Hematopoietic multipotent progenitor cell treated with erythropoietin and hydrocortisone succinate and interleukin-3 and kit ligand, for 8 days (in vitro differentiated cells): ENCODE measurements at regions not wholly inside any gene's neighbourhood (a gene's known extent, or its start where the extent isn't known, plus 50 kb on each side); places are given as distances from the start of the nearest gene placed in this dataset.

ENCODE experiments used
- DNase-seq: peaks from one replicate; pipeline ENCODE4 v3.0.0-alpha.2; 2015

DNA sequence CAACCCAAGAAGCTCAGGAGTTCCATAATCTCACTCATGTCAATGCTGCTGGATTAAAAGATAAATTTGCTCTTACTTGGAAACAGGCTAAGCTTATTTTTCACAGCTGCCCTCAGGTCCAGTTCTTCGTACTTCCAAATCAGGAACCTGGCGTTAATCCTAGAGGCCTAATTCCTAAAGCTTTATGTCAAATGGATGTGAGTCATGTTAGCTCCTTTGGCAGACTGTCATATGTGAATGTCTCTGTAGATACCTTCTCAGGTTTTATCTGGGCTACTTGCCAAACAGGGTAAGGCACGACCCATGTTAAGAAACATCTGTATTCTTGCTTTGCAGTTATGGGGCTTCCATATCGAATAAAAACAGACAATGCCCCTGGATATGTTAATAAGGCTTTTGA lies 504.6 kb downstream of the ALG10 start:
- DNase-seq: no peak

DNA sequence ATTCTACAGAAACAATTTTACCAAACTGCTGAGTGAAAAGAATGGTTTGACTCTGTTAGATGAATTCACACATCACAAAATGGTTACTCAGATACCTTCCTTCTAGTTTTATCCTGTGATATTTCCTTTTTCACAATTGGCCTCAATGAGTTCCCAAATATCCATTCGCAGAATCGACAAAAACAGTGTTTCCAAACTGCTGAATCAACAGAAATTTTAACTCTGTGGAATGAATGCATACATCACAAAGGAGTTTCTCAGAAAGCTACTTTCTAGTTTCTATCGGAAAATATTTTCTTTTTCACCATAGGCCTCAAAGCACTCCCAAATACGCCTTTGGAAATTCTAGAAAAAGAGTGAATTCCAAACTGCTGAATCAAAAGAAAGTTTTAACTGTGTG lies 525.0 kb downstream of the ALG10 start:
- no peak for DNase-seq

DNA sequence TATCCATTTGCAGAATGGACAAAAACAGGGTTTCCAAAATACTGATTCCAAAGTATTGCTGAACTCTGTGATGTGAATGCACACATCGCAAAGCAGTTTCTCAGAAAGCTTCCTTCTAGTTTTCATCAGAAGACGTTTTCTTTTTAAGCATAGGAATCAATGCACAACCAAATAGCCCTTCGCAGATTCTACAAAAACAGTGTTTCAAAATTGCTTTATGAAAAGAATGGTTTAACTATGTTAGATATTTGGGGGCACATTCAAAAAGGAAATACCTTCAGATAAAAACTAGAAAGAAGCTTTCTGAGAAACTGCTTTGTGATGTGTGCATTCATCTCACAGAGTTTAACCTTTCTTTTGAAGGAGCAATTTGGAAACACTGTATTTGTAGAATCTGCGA lies 569.7 kb downstream of the ALG10 start:
- no peak for DNase-seq

DNA sequence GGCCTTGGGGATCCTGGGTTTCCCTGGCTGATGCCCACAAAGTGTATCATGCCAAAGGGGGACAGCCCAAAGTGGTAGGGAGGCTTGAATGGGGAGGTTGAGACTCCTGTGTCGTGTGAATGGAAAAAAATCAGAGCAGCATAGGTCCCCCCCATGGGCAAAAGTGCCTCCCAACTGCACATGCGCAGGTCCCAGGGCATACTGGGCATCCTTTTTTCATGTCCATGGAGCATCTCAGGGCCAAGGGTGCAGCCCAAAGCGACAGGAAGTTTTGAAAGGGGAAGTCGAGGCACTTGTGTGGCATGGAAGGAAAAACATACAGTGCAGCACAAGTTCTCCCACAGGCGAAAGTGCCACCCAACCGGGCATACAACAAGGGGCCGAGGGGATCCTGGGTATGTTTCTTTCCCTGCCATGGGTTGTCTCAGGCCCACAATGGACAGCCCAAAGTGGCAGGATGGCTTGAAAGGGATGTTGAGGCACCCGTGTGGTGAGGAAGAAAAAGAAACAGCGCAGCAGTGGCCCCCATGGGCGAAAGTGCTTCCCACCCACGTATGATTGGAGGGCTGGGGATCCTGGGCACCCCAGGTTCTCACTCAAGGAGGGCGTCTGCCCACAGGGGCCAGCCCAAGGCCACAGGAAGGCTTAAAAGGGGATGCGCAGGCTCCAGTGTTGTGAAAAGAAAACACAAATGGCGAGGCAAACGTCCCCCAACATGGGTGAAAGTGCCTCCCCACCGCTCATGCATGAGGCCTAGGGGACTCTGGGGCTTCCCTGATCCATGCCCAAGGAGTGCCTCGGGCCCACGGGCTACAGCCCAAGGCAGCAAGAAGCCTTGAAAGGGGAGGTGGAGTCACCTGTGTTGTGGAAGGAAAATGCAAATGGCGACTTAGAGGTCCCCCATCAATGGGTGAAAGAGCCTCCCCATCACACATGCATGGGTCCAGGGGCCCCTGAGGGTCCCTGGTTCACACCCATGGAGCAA lies 573.7 kb downstream of the ALG10 start:
- DNase-seq: no peak

DNA sequence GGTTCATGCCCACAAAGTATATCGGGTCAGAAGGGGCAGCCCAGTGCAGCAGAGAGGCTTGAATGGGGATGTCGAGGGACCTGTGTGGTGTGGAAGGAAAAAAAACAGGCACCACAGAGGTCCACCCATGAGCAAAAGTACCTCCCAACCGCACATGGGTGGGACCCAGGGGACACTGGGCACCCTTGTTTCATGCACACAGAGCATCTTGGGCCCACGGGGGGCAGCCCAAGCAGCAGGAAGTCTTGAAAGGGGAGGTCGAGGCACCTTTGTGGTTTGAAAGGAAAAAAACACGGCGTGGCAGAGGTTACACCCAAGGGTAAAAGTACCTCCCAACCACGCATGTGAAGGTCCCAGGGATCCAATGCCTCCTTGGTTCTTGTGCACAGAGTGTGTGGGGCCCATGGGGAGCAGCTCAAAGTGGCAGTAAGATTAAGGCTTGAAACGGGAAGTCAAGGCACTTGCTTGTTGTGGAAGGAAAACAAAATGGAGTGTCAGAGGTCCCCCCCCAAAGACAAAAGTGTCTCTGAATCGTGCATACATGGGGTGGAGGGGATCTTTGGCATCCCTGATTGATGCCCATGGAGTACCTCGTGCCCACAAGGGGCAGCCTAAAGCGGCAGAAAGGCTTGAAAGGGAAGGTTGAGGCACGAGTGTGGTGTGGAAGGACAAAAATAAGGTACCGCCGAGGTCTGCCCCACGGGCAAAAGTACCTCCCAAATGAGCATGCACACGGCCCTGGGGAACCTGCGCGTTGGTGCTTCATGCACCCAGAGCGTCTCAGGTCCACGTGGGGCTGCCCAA lies 575.5 kb downstream of the ALG10 start:
- DNase-seq: no peak

DNA sequence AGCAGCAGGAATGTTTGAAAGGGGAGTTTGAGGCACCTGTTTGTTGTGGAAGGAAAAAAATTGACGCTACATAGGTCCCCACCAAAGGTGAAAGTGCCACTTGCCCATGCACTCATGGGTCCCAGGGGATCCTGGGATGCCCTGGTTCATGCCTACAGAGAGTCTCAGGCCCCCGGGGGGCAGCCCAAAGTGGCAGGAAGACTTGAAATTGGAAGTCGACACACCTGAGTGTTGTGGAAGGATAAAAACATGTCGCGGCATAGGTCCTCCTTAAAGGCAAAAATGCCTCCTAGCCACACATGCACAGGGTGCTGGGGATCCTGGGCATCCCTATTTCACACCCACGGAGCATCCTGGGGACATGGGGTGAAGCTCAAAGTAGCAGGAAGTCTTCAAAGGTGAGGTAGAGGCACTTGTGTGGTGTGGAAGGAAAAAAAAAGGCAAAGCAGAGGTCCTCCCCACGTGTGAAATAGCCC lies 576.1 kb downstream of the ALG10 start:
- DNase-seq: no peak

DNA sequence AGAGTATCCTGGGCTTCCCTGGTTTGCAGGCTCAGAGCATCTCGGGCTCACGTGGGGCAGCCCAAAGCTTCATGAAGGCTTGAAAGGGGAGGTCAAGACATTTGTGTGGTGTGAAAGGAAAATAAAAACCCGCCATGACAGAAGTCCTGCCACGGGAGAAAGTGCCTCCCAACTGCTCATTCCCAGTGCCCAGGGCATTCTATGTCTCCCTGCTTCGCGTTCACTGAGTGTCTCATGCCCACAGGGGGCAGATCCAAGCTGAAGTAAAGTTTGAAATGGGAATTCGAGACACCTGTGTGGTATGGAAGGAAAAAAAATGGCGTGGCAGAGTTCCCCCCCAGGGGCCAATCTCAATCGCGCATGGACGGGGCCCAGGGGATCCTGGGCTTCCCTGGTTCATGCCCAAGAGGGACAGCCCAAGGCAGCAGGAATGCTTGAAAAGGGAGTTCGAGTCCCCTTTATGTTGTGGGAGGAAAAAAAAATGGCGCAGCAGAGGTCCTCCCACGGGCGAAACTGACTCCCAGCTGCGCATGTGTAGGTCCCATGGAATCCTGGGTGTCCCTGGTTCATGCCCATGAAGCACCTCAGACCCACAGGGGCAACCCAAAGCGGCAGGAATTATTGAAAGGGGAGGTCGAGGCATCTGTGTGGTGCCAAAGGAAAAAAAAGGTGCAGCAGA lies 576.7 kb downstream of the ALG10 start:
- no peak for DNase-seq

DNA sequence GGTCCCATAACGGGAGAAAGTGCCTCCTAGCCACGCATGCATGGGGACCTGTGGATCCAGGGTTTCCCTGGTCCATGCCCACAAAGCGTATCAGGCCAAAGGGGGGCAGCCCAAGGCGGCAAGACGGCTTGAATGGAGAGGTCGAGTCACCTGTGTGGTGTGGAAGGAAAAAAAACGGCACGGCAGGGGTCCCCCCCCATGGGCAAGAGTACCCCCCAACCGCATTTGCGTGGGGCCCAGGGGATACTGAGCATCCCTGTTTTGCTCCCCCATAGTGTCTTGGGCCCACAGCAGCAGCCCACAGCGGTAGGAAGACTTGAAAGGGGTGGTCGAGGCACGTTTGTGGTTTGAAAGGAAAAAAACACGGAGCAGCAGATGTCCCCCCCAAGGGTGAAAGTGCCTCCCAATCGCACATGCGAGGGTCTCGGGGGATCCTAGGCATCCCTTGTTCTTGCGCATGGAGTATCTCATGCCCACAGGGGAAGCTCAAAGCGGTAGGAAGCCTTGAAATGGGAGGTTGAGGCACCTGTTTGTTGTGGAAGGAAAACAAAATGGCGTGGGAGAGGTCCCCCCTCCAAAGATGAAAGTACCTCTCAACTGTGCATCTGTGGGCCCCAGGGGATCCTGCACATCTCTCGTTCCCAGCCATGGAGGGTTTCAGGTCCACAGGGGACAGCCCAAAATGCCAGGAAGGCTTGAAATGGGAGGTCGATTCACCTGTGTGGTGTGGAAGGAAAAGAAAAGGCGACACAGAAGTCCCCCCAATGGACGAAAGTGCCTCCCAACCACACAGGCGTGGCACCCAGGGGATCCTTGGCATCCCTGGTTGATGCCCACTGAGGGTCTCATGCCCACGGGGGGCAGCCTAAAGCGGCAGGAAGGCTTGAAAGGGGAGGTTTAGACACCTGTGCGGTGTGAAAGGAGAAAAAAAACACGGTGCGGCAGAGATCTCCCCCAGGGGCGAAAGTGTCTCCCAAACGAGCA lies 577.5 kb downstream of the ALG10 start:
- DNase-seq: no peak

DNA sequence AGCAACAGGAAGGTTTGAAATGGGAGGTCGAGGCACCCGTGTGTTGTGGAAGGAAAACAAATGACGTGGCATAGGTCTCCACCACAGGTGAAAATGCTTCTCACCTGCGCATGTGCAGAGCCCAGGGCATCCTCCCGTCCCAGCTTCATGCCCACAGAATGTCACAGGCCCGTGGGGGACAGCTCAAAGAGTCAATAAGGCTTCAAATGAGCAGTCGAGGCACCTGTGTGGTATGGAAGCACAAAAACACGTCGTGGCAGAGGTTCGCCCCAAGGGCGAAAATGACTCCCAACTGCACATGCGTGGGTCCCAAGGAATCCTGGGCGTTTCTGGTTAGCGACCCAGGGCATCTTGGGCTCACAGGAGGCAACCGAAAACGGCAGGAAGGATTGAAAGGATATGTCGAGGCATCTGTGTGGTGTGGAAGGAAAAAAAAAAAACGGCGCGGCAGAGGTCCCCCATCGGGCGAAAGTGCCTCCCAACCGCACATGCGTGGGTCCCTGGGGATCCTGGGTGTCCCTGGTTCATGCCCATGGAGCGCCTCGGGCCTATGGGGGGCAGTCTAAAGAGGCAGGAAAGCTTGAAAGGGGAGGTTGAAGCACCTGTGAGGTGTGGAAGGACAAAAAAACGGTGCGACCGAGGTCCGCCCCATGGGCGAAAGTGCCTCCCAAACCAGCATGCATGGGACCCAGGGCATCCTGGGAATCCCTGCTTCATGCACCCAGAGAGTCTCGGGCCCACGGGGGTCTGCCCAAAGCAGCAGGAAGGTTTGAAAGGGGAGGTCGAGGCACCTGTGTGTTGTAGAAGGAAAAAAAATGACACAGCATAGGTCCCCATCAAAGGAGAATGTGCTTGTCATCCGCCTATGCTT lies 578.5 kb downstream of the ALG10 start:
- no peak for DNase-seq

DNA sequence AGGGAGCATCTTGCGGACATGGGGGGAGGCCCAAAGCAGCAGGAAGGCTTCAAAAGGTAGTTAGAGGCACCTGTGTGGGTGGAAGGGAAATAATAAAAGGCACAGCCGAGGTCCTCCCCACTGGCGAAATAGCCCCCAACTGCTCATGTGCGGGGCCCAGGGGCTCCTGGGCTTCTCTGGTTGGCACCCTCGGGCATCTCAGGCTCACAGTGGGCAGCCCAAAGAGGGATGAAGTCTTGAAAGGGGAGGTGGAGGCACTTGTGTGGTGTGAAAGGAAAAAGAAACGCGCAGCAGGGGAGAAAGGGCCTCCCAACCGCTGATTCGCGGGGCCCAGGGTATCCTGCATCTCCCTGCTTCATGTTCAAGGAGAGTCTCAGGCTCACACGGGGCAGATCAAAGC lies 579.4 kb downstream of the ALG10 start:
- DNase-seq: no peak

DNA sequence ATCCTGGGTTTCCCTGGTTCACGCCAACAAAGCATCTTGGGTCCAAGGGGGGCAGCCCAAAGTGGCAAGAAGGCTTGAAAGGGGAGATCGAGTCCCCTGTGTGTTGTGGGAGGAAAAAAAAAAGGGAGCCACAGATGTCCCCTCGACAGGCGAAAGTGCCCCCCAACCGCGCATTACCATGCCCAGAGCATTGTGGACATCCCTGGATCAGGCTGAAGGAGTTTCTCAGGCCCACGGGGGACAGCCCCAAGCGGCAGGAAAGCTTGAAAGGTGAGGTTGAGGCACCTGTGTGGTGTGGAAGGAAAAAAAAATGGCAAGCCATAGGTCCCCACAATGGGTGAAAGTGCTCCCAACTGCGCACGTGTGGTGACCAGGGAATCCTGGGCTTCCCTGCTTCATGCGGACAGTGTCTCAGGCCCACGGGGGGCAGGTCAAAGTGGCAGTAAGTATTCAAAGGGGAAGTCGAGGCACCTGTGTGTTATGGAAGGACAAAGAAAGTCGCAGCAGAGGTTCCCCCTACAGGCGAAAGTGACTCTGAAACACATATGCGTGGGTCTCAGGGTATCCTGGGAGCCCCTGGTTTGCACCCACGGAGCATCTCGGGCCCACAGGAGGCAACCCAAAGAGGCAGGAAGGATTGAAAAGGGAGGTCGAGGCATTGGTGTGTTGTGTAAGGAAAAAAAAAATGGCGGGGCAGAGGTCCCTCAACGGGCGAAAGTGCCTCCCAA lies 580.1 kb downstream of the ALG10 start:
- no peak for DNase-seq

DNA sequence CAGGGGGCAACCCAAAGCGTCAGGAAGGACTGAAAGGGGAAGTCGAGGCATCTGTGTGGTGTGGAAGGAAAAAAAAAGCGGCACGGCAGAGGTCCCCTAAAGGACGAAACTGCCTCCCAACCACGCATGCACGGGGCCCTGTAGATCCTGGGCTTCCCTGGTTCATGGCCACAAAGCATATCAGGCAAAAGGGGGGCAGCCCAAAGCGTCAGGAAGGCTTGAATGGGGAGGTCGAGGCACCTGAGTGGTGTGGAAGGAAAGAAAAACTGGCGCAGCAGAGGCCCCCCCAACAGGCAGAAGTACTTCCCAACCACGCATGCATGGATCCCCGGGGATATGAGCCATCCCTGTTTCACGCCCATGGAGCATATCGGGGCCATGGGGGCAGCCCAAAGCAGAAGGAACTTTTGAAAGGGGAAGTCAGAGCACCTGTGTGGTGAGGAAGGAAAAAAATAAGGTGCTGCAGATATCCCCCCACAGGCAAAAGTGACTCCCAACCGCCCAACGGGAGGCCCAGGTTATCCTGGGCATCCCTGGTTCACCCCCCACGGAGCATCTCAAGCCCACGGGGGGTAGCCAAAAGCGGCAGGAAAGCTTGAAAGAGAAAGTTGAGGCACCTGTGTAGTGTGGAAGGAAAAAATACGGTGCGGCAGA lies 581.2 kb downstream of the ALG10 start:
- no peak for DNase-seq

DNA sequence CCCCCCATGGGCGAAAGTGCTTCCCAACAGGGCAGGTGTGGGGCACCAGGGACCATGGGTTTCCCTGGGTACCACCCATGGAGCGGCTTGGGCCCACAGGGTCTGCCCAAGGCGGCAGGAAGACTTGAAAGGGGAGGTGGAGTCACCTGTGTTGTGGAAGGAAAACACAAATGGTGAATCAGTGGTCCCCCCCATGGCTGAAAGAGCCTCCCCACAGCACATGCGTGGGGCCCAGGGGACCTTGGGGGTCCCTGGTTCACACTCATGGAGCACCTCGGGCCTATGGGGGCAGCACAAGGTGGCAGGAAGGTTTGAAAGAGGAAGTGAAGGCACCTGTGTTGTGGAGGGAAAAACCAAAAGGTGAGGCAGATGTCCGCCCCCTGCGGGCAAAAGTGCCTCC lies 581.9 kb downstream of the ALG10 start:
- DNase-seq: no peak

DNA sequence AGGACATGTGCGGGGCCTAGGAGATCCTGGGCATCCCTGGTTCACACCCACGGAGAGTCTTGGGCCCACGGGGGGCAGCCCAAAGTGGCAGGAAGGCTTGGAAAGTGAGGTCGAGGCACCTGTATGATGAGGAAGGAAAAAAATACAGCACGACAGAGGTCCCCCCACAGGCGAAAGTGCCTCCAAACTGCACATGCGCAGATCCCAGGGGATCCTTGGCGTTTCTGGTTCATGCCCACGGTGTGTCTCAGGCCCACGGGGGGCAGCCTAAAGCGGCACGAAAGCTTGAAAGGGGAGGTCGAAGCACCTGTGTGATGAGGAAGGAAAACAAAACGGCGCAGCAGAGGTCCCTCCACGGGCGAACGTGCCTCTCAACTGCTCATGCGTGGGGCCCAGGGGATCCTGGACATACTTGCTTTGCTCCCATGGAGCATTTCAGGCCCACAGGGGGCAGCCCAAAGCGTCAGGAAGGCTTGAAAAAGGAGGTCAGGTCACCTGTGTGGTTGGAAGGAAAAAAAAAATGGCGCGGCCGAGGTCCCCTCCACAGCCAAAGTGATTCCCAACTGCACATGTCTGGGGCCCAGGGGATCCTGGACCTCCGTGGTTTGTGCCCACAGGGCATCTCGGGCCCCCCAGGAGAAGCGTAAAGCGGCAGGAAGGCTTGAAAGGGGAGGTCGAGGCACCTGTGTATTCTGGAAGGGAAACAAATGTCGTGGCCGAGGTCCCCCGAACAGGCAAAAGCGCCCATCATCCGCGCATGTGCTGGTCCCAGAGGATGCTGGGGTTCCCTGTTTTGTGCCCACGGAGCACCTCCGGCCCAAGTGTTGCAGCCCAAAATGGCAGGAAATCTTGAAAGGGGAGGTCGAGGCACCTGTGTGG lies 582.6 kb downstream of the ALG10 start:
- no peak for DNase-seq

DNA sequence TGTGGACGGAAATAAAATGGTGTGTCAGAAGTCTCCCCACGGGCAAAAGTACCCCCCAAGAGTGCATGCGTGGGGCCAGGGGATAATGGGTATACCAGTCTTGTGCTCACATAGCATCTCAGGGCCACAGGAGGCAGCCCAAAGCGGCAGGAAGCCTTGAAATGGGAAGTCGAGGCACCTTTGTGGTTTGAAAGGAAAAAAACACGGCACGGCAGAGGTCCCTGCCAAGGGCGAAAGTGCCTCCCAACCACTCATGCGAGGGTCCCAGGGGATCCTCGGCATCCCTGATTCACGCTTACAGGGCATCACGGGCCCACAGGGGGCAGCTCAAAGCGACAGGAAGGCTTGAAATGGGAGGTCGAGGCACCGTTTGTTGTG lies 583.2 kb downstream of the ALG10 start:
- no peak for DNase-seq

DNA sequence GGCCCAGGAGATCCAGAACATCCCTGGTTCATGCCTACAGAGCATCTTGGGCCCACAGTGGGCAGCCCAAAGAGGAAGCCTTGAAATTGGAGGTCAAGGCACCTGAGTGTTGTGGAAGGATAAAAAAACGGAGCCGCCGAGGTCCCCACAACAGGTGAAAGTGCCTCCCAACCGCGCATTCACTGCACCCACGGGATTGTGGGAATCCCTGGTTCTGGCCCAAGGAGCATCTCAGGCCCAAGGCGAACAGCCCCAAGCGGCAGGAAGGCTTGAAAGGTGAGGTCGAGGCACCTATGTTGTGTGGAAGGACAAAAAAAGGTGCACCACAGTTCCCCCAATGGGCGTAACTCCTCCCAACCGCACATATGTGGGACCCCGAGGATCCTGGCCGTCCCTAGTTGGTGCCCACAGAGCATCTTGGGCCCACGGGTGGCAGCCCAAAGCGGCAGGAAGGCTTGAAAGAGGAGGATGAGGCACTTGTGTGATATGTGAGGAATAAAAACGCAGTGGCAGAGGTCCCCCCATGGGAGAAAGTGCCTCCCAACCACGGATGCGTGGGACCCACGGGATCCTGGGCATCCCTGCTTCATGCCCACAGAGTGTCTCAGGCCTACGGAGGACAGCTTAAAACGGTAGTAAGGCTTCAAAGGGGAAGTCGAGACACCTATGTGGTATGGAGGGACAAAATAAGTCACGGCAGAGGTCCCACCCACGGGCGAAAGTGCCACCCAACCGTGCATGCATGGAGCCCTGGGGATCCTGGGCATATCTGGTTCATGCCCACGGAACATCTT lies 583.9 kb downstream of the ALG10 start:
- DNase-seq: no peak

DNA sequence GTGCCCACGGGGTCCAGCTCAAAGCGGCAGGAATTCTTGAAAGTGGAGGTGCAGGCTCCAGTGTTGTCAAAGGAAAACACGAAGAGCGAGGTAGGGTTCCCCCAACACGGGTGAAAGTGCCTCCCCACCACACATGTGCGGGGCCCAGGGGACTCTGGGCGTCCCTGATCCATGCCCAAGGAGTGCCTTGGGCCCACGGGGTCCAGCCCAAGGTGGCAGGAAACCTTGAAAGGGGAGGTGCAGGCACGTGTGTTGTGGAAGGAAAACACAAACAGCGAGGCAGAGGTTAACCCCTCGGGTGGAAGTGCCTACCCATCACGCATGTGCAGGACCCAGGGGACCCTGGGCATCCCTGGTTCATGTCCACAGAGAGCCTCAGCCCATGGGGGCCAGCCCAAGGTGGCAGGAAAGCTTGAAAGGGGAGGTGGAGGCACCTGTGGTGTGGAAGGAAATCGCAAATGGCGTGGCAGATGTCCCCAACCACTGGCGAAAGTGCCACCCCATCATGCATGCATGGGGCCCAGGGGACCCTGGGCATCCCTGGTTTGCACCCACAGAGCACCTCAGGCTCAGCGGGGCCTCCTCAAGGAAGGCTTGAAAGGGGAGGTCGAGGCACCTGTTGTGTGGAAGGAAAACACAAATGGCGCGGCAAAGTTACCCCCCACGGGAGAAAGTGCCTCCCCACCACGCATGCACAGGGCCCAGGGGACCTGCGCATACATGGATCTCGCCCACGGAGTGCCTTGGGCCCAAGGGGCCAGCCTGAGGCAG lies 584.6 kb downstream of the ALG10 start:
- no peak for DNase-seq
